CD4-positive, CD25-positive, alpha-beta regulatory T cell (primary cell): ENCODE measurements at regions not wholly inside any gene's neighbourhood (a gene's known extent, or its start where the extent isn't known, plus 50 kb on each side); places are given as distances from the start of the nearest gene placed in this dataset.
"Not testable (repeated sequence)": the region's sequence is repeated elsewhere in the genome, so short reads cannot be mapped to it uniquely, and the experiment has no call there.

Experiments
- ATAC-seq, 2 donors: fragments of 150-1000 bp; cut with Tn5 transposase; one replicate each; pipeline ENCODE4 v1.10.0; 2021; ENCODE audit warnings: low read depth in 2 of 2, moderate number of reproducible peaks in 2 of 2, moderate library complexity in 1 of 2
- DNase-seq, 3 donors: peaks; one replicate each; pipeline versions ENCODE4 v3.0.0 to v3.0.0-alpha.2; 2012 to 2022; ENCODE audit warnings: mixed read lengths in 1 of 3
- H3K27ac ChIP-seq: one replicate; pipeline ENCODE4 v1.7.0; 2013; ENCODE audit warnings: mild to moderate bottlenecking, low read length; ENCODE audit not compliant: insufficient read depth, poor library complexity, severe bottlenecking
- H3K27me3 ChIP-seq: one replicate; pipeline ENCODE4 v1.7.0; 2013; ENCODE audit warnings: low read length; ENCODE audit not compliant: control insufficient read depth, insufficient read depth
- H3K36me3 ChIP-seq: one replicate; pipeline ENCODE4 v1.7.0; 2013; ENCODE audit warnings: mild to moderate bottlenecking, low read length, moderate library complexity; ENCODE audit not compliant: control insufficient read depth, insufficient read depth
- H3K4me1 ChIP-seq: 2 replicates; pipeline ENCODE4 v1.7.0; 2013; ENCODE audit warnings: mild to moderate bottlenecking, low read length; ENCODE audit not compliant: insufficient read depth, control insufficient read depth, poor library complexity, severe bottlenecking
- H3K4me3 ChIP-seq: one replicate; pipeline ENCODE4 v1.7.0; 2013; ENCODE audit warnings: low read depth, mild to moderate bottlenecking, low read length, moderate library complexity
- H3K9me3 ChIP-seq, 2 experiments: 1 replicate in 1 of 2; 2 replicates in 1 of 2; pipeline ENCODE4 v1.7.0; 2013; ENCODE audit warnings: low read length in 2 of 2, mild to moderate bottlenecking in 1 of 2, moderate library complexity in 1 of 2; ENCODE audit not compliant: control insufficient read depth in 2 of 2
- H3K27ac Mint-ChIP-seq, 3 donors: one replicate each; pipeline ENCODE4 v1.8.0; 2020 to 2022; ENCODE audit warnings: mild to moderate bottlenecking in 3 of 3, mixed read lengths in 3 of 3, moderate library complexity in 2 of 3
- H3K27me3 Mint-ChIP-seq: one replicate; pipeline ENCODE4 v1.8.0; 2022; ENCODE audit warnings: mild to moderate bottlenecking, mixed read lengths
- H3K36me3 Mint-ChIP-seq: one replicate; pipeline ENCODE4 v1.8.0; 2020; ENCODE audit warnings: mixed read lengths
- H3K4me1 Mint-ChIP-seq, 4 donors: one replicate each; pipeline ENCODE4 v1.8.0; 2020 to 2022; ENCODE audit warnings: mixed read lengths in 4 of 4, mild to moderate bottlenecking in 1 of 4
- H3K4me3 Mint-ChIP-seq, 4 donors: one replicate each; pipeline ENCODE4 v1.8.0; 2020 to 2022; ENCODE audit warnings: mild to moderate bottlenecking in 4 of 4, mixed read lengths in 4 of 4, moderate library complexity in 3 of 4
- H3K9me3 Mint-ChIP-seq, 7 donors: one replicate each; pipeline ENCODE4 v1.8.0; 2020 to 2022; ENCODE audit warnings: mixed read lengths in 7 of 7, mild to moderate bottlenecking in 3 of 7, moderate library complexity in 2 of 7

GRCh38 chr7:140257278-140257677 is 80.5 kb upstream of the KDM7A start:
- H3K27ac Mint-ChIP-seq: peak overlapping the region in 1 of 3 donors; percentile 48
- not testable (repeated sequence) for H3K27ac ChIP-seq, H3K36me3 Mint-ChIP-seq, H3K36me3 ChIP-seq, DNase-seq, H3K4me3 ChIP-seq, H3K9me3 ChIP-seq, H3K27me3 Mint-ChIP-seq, H3K27me3 ChIP-seq, ATAC-seq, H3K4me3 Mint-ChIP-seq, H3K9me3 Mint-ChIP-seq
- H3K4me1 Mint-ChIP-seq: peaks cover 15 to 42% (median 21%) of the 10 kb centered on the region in 4 donors
- peaks cover 19% of the 10 kb centered on the region for H3K4me1 ChIP-seq

- peaks cover 13 to 25% (median 15%) of the 10 kb centered on the region in 4 donors for H3K4me1 Mint-ChIP-seq
- ATAC-seq, H3K9me3 Mint-ChIP-seq, H3K27ac Mint-ChIP-seq, H3K27ac ChIP-seq, H3K36me3 ChIP-seq, H3K4me3 ChIP-seq, H3K9me3 ChIP-seq, H3K27me3 ChIP-seq, H3K27me3 Mint-ChIP-seq, H3K36me3 Mint-ChIP-seq, H3K4me3 Mint-ChIP-seq, DNase-seq: not testable (repeated sequence)
- H3K4me1 ChIP-seq: peaks cover 18% of the 10 kb centered on the region
Observed at GRCh38 chr7:140254976-140255375, 78.2 kb upstream of the KDM7A start.

GRCh38 chr7:140249036-140249806 is 72.4 kb upstream of the KDM7A start:
- Histone ChIP-seq H3K4me3 (no peak overlapping the region), H3K36me3 (no peaks in the 10 kb centered on the region), H3K9me3 (no peaks in the 10 kb centered on the region), H3K27ac (no peak overlapping the region), H3K27me3 (no peaks in the 10 kb centered on the region), H3K4me1 (peaks cover 18% of the 10 kb centered on the region)
- ATAC-seq: no peak
- no peak for DNase-seq
- Mint-ChIP-seq H3K4me3 (no peak overlapping the region), H3K36me3 (no peaks in the 10 kb centered on the region), H3K27me3 (no peaks in the 10 kb centered on the region), H3K9me3 (peaks cover 0 to 2% (median 0%) of the 10 kb centered on the region in 7 donors), H3K4me1 (peaks cover 9 to 17% (median 15%) of the 10 kb centered on the region in 4 donors), H3K27ac (no peak overlapping the region)

GRCh38 chr7:140247559-140247958 is 70.8 kb upstream of the KDM7A start:
- Histone ChIP-seq H3K4me3 (no peak overlapping the region), H3K27me3 (no peaks in the 10 kb centered on the region), H3K9me3 (no peaks in the 10 kb centered on the region), H3K36me3 (no peaks in the 10 kb centered on the region), H3K4me1 (peaks cover 5% of the 10 kb centered on the region), H3K27ac (no peak overlapping the region)
- no peak overlapping the region for H3K4me3 Mint-ChIP-seq
- ATAC-seq (no peak), DNase-seq (no peak)
- no peak overlapping the region for H3K27ac Mint-ChIP-seq
- peaks cover 0 to 2% (median 0%) of the 10 kb centered on the region in 7 donors for H3K9me3 Mint-ChIP-seq
- no peaks in the 10 kb centered on the region for H3K36me3 Mint-ChIP-seq
- H3K4me1 Mint-ChIP-seq: peaks cover 0 to 7% (median 3%) of the 10 kb centered on the region in 4 donors
- H3K27me3 Mint-ChIP-seq: no peaks in the 10 kb centered on the region

GRCh38 chr7:140245611-140246105 is 68.9 kb upstream of the KDM7A start:
- Mint-ChIP-seq H3K36me3 (no peaks in the 10 kb centered on the region), H3K27me3 (no peaks in the 10 kb centered on the region), H3K27ac (no peak overlapping the region), H3K4me3 (no peak overlapping the region), H3K4me1 (peaks cover 0 to 14% (median 9%) of the 10 kb centered on the region in 4 donors), H3K9me3 (peaks cover 0 to 2% (median 0%) of the 10 kb centered on the region in 7 donors)
- Histone ChIP-seq H3K9me3 (no peaks in the 10 kb centered on the region), H3K4me3 (no peak overlapping the region), H3K4me1 (peaks cover 8% of the 10 kb centered on the region), H3K36me3 (no peaks in the 10 kb centered on the region), H3K27me3 (no peaks in the 10 kb centered on the region), H3K27ac (no peak overlapping the region)
- DNase-seq (no peak), ATAC-seq (no peak)

- Mint-ChIP-seq H3K27me3 (no peaks in the 10 kb centered on the region), H3K36me3 (no peaks in the 10 kb centered on the region), H3K27ac (peak overlapping the region in 2 of 3 donors; percentile 36 to 44), H3K9me3 (no peaks in the 10 kb centered on the region), H3K4me1 (peaks cover 0 to 14% (median 9%) of the 10 kb centered on the region in 4 donors), H3K4me3 (no peak overlapping the region)
- DNase-seq (no peak), ATAC-seq (peak; percentile 14 to 16)
- Histone ChIP-seq H3K27ac (no peak overlapping the region), H3K4me1 (peaks cover 8% of the 10 kb centered on the region), H3K9me3 (no peaks in the 10 kb centered on the region), H3K4me3 (no peak overlapping the region), H3K27me3 (no peaks in the 10 kb centered on the region), H3K36me3 (no peaks in the 10 kb centered on the region)
Observed at GRCh38 chr7:140242057-140243031, 65.6 kb upstream of the KDM7A start.

GRCh38 chr7:140239653-140239935 is 62.8 kb upstream of the KDM7A start:
- H3K4me3 Mint-ChIP-seq: no peak overlapping the region
- Histone ChIP-seq H3K9me3 (no peaks in the 10 kb centered on the region), H3K4me3 (no peak overlapping the region), H3K27ac (no peak overlapping the region), H3K27me3 (no peaks in the 10 kb centered on the region), H3K36me3 (no peaks in the 10 kb centered on the region), H3K4me1 (peaks cover 8% of the 10 kb centered on the region)
- DNase-seq (peak in 1 of 3 donors; percentile 46), ATAC-seq (peak in 1 of 2 donors; percentile 41)
- no peaks in the 10 kb centered on the region for H3K9me3 Mint-ChIP-seq
- H3K27ac Mint-ChIP-seq: no peak overlapping the region
- peaks cover 0 to 14% (median 9%) of the 10 kb centered on the region in 4 donors for H3K4me1 Mint-ChIP-seq
- H3K27me3 Mint-ChIP-seq: no peaks in the 10 kb centered on the region
- no peaks in the 10 kb centered on the region for H3K36me3 Mint-ChIP-seq
